Glutamatergic neuron (in vitro differentiated cells): ENCODE measurements at regions not wholly inside any gene's neighbourhood (a gene's known extent, or its start where the extent isn't known, plus 50 kb on each side); places are given as distances from the start of the nearest gene placed in this dataset.
"Not testable (repeated sequence)": the region's sequence is repeated elsewhere in the genome, so short reads cannot be mapped to it uniquely, and the experiment has no call there.

ENCODE experiments used
- DNase-seq: peaks from one replicate; pipeline ENCODE4 v3.0.0; 2022
- H3K27ac Mint-ChIP-seq: one replicate; pipeline ENCODE4 v1.8.0; 2020; ENCODE audit warnings: mild to moderate bottlenecking, mixed read lengths, inconsistent platforms; ENCODE audit not compliant: unreplicated experiment
- H3K27me3 Mint-ChIP-seq: one replicate; pipeline ENCODE4 v1.8.0; 2020; ENCODE audit warnings: mild to moderate bottlenecking, moderate library complexity, mixed read lengths, inconsistent platforms; ENCODE audit not compliant: unreplicated experiment
- H3K36me3 Mint-ChIP-seq: one replicate; pipeline ENCODE4 v1.8.0; 2020; ENCODE audit warnings: mild to moderate bottlenecking, mixed read lengths, inconsistent platforms; ENCODE audit not compliant: unreplicated experiment
- H3K4me1 Mint-ChIP-seq: one replicate; pipeline ENCODE4 v1.8.0; 2020; ENCODE audit warnings: mild to moderate bottlenecking, low read depth, mixed read lengths, inconsistent platforms; ENCODE audit not compliant: unreplicated experiment
- H3K4me3 Mint-ChIP-seq: one replicate; pipeline ENCODE4 v1.8.0; 2020; ENCODE audit warnings: mild to moderate bottlenecking, mixed read lengths, inconsistent platforms; ENCODE audit not compliant: unreplicated experiment
- H3K9me3 Mint-ChIP-seq: one replicate; pipeline ENCODE4 v1.8.0; 2020; ENCODE audit warnings: mild to moderate bottlenecking, moderate library complexity, mixed read lengths, inconsistent platforms; ENCODE audit not compliant: unreplicated experiment
- TF ChIP-seq, protein P1 (sequence below): fragments of 200-600 bp; sonication (generic); IDR thresholded peaks from one replicate; pipeline ENCODE4 v1.5.0; 2021; ENCODE audit not compliant: partially characterized antibody, unreplicated experiment

DNA sequence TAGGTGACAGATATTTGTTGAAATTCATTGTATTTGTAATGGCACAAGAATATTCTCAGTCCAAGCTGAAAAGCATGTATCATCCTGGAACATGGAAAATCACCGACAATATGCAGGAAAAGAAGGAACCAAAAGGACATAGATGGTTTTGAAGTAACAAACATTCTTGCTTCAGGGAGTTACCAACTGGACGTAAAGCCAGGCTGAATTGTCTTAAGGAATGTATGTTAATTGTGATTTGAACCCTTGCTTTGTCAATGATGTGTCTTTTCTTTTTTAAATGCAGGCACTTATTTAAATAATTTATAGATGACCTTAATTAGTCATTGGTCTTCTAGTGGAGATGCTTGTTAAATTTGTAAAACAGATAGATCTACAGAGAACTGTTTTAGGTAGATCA, 489.4 kb upstream of the ZP4 start:
- no peak for DNase-seq
- Mint-ChIP-seq H3K36me3 (no peaks in the 10 kb centered on the region), H3K4me3 (no peak overlapping the region), H3K27ac (no peak overlapping the region), H3K4me1 (no peaks in the 10 kb centered on the region), H3K27me3 (peaks cover 3% of the 10 kb centered on the region), H3K9me3 (peaks cover 2% of the 10 kb centered on the region)
- TF ChIP-seq, protein P1, sequence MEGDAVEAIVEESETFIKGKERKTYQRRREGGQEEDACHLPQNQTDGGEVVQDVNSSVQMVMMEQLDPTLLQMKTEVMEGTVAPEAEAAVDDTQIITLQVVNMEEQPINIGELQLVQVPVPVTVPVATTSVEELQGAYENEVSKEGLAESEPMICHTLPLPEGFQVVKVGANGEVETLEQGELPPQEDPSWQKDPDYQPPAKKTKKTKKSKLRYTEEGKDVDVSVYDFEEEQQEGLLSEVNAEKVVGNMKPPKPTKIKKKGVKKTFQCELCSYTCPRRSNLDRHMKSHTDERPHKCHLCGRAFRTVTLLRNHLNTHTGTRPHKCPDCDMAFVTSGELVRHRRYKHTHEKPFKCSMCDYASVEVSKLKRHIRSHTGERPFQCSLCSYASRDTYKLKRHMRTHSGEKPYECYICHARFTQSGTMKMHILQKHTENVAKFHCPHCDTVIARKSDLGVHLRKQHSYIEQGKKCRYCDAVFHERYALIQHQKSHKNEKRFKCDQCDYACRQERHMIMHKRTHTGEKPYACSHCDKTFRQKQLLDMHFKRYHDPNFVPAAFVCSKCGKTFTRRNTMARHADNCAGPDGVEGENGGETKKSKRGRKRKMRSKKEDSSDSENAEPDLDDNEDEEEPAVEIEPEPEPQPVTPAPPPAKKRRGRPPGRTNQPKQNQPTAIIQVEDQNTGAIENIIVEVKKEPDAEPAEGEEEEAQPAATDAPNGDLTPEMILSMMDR, result no peak

DNA sequence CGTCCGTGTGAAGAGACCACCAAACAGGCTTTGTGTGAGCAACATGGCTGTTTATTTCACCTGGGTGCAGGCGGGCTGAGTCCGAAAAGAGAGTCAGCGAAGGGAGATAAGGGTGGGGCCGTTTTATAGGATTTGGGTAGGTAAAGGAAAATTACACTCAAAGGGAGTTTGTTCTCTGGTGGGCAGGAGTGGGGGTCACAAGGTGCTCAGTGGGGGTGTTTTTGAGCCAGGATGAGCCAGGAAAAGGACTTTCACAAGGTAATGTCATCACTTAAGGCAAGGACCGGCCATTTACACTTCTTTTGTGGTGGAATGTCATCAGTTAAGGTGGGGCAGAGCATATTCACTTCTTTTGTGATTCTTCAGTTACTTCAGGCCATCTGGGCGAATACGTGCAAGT, 488.7 kb upstream of the ZP4 start:
- not testable (repeated sequence) for H3K9me3 Mint-ChIP-seq, H3K4me3 Mint-ChIP-seq, DNase-seq, H3K27ac Mint-ChIP-seq, H3K27me3 Mint-ChIP-seq, H3K36me3 Mint-ChIP-seq, H3K4me1 Mint-ChIP-seq

DNA sequence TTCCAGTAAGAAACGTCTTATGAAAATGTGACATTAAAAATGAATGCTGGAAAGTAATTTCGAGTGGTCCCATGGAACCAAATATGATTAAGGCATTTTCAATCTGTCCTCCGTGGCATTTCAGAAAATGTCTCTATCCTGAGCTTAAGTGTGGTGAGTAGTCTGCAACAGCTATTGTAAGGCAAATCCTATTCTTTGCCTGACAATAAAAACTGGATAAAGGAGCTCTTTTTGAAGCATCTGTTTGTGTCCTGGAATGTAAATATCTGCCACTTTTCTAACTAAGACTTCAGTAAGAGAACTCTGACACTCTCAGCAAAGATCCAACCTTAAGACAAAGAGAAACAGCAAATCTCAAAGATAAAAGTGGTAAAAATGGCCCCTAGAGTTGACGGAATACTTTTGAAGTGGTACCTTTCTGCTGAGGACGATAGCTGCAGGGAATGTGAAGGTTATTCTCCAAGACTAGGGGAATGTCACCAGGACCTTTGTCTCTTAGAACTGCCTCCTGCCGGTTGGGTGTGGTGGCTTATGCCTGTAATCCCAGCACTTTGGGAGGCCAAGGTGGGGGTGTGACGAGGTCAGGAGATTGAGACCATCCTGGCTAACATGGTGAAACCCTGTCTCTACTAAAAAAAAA, 486.7 kb upstream of the ZP4 start:
- H3K36me3 Mint-ChIP-seq, result no peaks in the 10 kb centered on the region
- TF ChIP-seq, protein P1, result no peak
- H3K4me3 Mint-ChIP-seq, result no peak overlapping the region
- no peak overlapping the region for H3K27ac Mint-ChIP-seq
- peaks cover 3% of the 10 kb centered on the region for H3K27me3 Mint-ChIP-seq
- no peak for DNase-seq
- peaks cover 2% of the 10 kb centered on the region for H3K9me3 Mint-ChIP-seq
- no peaks in the 10 kb centered on the region for H3K4me1 Mint-ChIP-seq

DNA sequence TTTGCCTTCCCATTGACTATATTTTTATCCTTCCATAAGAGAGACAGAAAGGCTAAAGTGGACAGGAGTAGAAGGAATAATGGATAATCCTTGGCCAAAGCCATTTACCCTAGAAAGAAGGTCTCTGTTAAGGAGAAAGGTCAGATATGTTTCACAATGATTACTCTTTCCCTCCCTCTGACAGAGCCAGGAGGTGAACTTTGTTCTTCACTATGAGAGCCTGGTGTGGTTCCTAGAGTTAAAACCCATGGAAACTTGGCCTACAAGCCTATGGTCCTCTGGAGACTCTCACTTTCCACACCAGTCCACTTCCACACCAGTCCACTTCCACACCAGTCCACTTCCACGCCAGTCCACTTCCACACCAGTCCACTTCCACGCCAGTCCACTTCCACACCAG, 479.9 kb upstream of the ZP4 start:
- H3K4me3 Mint-ChIP-seq, result no peak overlapping the region
- H3K4me1 Mint-ChIP-seq, result no peaks in the 10 kb centered on the region
- H3K9me3 Mint-ChIP-seq, result no peaks in the 10 kb centered on the region
- no peak overlapping the region for H3K27ac Mint-ChIP-seq
- H3K27me3 Mint-ChIP-seq, result no peaks in the 10 kb centered on the region
- H3K36me3 Mint-ChIP-seq, result no peaks in the 10 kb centered on the region
- no peak for DNase-seq
- TF ChIP-seq, protein P1, result no peak

DNA sequence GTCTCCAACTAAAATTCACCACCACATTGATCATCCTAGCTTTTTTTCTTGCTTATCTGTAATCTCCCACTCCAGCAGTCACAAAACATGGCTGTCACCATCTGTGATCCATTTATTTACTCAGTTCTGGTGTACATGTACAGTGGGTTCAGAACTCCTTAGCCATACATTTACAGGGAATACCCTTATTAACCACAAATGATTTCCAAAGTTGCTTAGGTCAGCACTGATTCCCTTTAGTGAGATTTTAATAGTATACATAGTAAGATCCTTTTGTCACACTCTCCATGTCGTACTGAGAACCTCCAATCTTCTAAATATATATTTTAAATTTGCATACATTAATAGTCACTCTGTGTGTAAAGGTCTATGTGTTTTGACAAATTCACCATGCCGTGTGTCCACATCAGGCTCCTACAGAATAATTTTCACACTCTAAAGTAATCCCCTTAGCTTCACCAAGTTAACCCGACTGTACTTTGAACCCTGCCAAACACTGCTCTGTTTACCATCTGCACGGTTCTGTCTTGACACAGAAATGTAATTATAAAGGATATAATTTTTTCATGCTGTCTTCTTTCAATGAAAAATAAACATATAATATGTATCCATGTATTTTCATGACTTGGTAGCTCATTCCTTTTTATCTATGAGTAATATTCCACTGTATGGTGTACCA, 473.6 kb upstream of the ZP4 start:
- H3K9me3 Mint-ChIP-seq, result no peaks in the 10 kb centered on the region

More for the DNA sequence above, 473.6 kb upstream of the ZP4 start:
- no peaks in the 10 kb centered on the region for H3K36me3 Mint-ChIP-seq
- DNase-seq, result no peak
- no peaks in the 10 kb centered on the region for H3K4me1 Mint-ChIP-seq
- H3K4me3 Mint-ChIP-seq, result no peak overlapping the region
- H3K27ac Mint-ChIP-seq, result no peak overlapping the region
- TF ChIP-seq, protein P1, result no peak
- no peaks in the 10 kb centered on the region for H3K27me3 Mint-ChIP-seq
